ENCODE measurements at regions not wholly inside any gene's neighbourhood (a gene's known extent, or its start where the extent isn't known, plus 50 kb on each side); places are given as distances from the start of the nearest gene placed in this dataset.

DNA sequence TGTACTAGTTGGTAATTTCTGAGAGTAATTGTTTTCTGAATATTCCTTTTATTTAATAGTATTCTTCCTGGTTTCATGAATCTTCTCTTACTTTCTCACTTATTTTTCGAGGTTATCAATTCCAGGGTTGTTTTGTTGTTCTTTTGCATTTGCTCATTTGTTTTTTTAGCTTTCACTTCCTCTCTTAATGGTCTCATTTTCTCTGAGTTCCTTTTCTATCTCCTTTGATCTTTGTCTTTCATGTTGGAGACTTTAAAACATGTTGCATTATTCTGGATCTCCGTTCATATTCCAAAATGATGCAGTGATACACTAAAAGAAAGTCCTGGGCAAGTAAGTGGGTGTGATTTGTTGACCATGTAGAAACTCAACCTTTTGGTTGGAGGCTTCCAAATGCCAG lies 345.3 kb upstream of the SLC35B3 start:
- DNase-seq (ENCODE audit: low read depth in 6 of 9, low spot score in 9 of 9), result no peak
- WGBS, result 88% methylated on average over 2 of the region's 2 CpGs
- no peaks in the 10 kb centered on the region for H3K9me3 ChIP-seq (ENCODE audit: control insufficient read depth in 2 of 2, insufficient read depth in 1 of 2, low read length in 1 of 2)
- H3K27ac ChIP-seq (ENCODE audit: low read depth in 1 of 2, low read length in 1 of 2), result no peak overlapping the region
- H3K4me3 ChIP-seq (ENCODE audit: low read length in 2 of 2), result no peak overlapping the region
- H3K36me3 ChIP-seq (ENCODE audit: control insufficient read depth in 2 of 2, insufficient read depth in 2 of 2, low read length in 1 of 2), result no peaks in the 10 kb centered on the region
- H3K4me1 ChIP-seq (ENCODE audit: control insufficient read depth in 2 of 2, insufficient read depth in 2 of 2, low read length in 2 of 2), result no peaks in the 10 kb centered on the region
- no peaks in the 10 kb centered on the region for H3K27me3 ChIP-seq (ENCODE audit: control insufficient read depth in 2 of 2, insufficient read depth in 1 of 2, low read length in 1 of 2)

DNA sequence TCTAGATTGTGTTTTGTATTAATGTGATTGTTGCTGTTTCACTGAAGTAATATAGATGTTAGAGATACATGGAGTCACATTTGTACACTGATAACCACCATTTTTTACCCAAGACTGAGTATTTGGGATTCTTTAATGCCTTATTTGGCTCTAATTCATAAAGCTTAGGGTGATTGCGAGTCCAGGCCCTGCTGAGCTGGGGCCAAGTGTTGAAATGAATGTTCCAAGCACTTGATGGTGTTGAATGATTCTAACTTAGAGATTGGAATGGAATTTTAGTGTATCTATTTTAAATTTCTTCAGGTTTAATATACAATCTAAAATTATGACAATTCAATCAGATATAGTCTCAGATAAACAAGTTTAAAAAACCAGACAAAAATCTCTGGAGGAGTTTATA lies 329.4 kb upstream of the SLC35B3 start:
- H3K27me3 ChIP-seq (ENCODE audit: control insufficient read depth in 2 of 2, insufficient read depth in 1 of 2, low read length in 1 of 2), result no peaks in the 10 kb centered on the region
- H3K36me3 ChIP-seq (ENCODE audit: control insufficient read depth in 2 of 2, insufficient read depth in 2 of 2, low read length in 1 of 2), result no peaks in the 10 kb centered on the region
- no peak overlapping the region for H3K4me3 ChIP-seq (ENCODE audit: low read length in 2 of 2)
- DNase-seq (ENCODE audit: low read depth in 6 of 9, low spot score in 9 of 9), result no peak
- WGBS, result 84% methylated on average over 1 of the region's 1 CpG
- no peak overlapping the region for H3K27ac ChIP-seq (ENCODE audit: low read depth in 1 of 2, low read length in 1 of 2)
- H3K9me3 ChIP-seq (ENCODE audit: control insufficient read depth in 2 of 2, insufficient read depth in 1 of 2, low read length in 1 of 2), result no peaks in the 10 kb centered on the region
- no peaks in the 10 kb centered on the region for H3K4me1 ChIP-seq (ENCODE audit: control insufficient read depth in 2 of 2, insufficient read depth in 2 of 2, low read length in 2 of 2)

DNA sequence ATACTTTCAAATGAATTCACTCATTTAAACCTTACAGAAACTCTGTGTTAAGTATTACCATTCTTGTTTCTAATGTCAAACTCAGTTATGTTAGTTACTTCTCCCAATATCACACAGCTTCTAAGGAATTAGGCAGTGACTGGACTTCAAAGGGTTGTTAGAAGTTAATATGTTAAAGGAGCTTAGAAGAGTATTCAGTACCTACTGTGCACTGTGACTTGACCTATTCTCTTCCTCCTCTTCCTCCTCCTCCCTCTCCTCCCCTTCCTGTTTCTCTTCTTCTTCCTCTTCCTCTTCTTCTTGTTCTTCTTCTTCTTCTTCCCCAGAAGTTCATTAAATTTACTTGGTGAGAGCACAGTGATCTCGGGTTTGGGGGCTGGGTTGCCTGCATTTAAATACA lies 325.6 kb upstream of the SLC35B3 start:
- Histone ChIP-seq H3K27me3 (ENCODE audit: control insufficient read depth in 2 of 2, insufficient read depth in 1 of 2, low read length in 1 of 2) (no peaks in the 10 kb centered on the region), H3K4me3 (ENCODE audit: low read length in 2 of 2) (no peak overlapping the region), H3K4me1 (ENCODE audit: control insufficient read depth in 2 of 2, insufficient read depth in 2 of 2, low read length in 2 of 2) (no peaks in the 10 kb centered on the region), H3K36me3 (ENCODE audit: control insufficient read depth in 2 of 2, insufficient read depth in 2 of 2, low read length in 1 of 2) (no peaks in the 10 kb centered on the region), H3K27ac (ENCODE audit: low read depth in 1 of 2, low read length in 1 of 2) (no peak overlapping the region), H3K9me3 (ENCODE audit: control insufficient read depth in 2 of 2, insufficient read depth in 1 of 2, low read length in 1 of 2) (no peaks in the 10 kb centered on the region)
- 75% methylated on average over 1 of the region's 1 CpG for WGBS
- no peak for DNase-seq (ENCODE audit: low read depth in 6 of 9, low spot score in 9 of 9)

DNA sequence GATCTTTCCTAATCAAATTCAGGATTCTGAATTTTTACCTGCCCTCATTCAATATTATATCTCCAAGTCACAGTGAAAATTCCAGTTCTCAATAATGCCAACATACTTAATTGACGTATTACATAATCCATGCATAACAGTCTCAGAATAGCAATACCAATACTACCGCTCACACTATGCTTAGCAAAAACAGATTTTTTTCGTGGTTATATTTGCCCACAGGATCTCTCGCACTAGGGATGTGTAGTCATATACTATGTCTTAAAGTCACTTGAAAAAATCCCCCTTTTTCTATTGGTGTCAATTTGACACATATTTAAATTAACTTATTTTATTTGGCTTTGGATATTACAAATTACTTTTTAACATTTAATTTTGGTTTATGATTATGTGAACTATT lies 323.1 kb upstream of the SLC35B3 start:
- WGBS, result 93% methylated on average over 4 of the region's 4 CpGs
- no peaks in the 10 kb centered on the region for H3K27me3 ChIP-seq (ENCODE audit: control insufficient read depth in 2 of 2, insufficient read depth in 1 of 2, low read length in 1 of 2)
- no peak overlapping the region for H3K27ac ChIP-seq (ENCODE audit: low read depth in 1 of 2, low read length in 1 of 2)

DNA sequence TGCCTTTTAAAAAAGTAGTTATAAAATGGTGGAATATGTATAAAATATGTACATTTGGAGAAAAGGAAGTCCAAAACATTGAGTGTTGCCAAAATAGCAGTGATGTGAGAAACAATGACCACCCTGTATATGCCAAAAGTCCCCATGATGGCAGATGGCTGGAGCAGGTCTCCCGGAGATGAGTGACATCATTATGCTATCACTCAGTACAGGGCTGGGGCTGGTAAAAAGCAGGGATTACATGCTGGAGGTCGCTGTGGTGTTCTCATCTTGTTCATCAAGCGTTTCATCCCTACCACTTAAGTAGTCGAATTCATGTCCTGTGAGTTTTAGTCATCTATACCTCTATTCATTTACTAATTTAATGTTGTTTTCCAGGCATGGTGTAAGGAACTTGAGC lies 315.3 kb upstream of the SLC35B3 start:
- no peaks in the 10 kb centered on the region for H3K36me3 ChIP-seq (ENCODE audit: control insufficient read depth in 2 of 2, insufficient read depth in 2 of 2, low read length in 1 of 2)
- no peaks in the 10 kb centered on the region for H3K4me1 ChIP-seq (ENCODE audit: control insufficient read depth in 2 of 2, insufficient read depth in 2 of 2, low read length in 2 of 2)
- WGBS, result 93% methylated on average over 4 of the region's 4 CpGs
- DNase-seq (ENCODE audit: low read depth in 6 of 9, low spot score in 9 of 9), result no peak
- H3K27ac ChIP-seq (ENCODE audit: low read depth in 1 of 2, low read length in 1 of 2), result no peak overlapping the region
- H3K27me3 ChIP-seq (ENCODE audit: control insufficient read depth in 2 of 2, insufficient read depth in 1 of 2, low read length in 1 of 2), result no peaks in the 10 kb centered on the region
- H3K4me3 ChIP-seq (ENCODE audit: low read length in 2 of 2), result no peak overlapping the region
- no peaks in the 10 kb centered on the region for H3K9me3 ChIP-seq (ENCODE audit: control insufficient read depth in 2 of 2, insufficient read depth in 1 of 2, low read length in 1 of 2)

More for the DNA sequence above, 323.1 kb upstream of the SLC35B3 start:
- Histone ChIP-seq H3K4me3 (ENCODE audit: low read length in 2 of 2) (no peak overlapping the region), H3K4me1 (ENCODE audit: control insufficient read depth in 2 of 2, insufficient read depth in 2 of 2, low read length in 2 of 2) (no peaks in the 10 kb centered on the region), H3K9me3 (ENCODE audit: control insufficient read depth in 2 of 2, insufficient read depth in 1 of 2, low read length in 1 of 2) (no peaks in the 10 kb centered on the region), H3K36me3 (ENCODE audit: control insufficient read depth in 2 of 2, insufficient read depth in 2 of 2, low read length in 1 of 2) (no peaks in the 10 kb centered on the region)
- no peak for DNase-seq (ENCODE audit: low read depth in 6 of 9, low spot score in 9 of 9)

DNA sequence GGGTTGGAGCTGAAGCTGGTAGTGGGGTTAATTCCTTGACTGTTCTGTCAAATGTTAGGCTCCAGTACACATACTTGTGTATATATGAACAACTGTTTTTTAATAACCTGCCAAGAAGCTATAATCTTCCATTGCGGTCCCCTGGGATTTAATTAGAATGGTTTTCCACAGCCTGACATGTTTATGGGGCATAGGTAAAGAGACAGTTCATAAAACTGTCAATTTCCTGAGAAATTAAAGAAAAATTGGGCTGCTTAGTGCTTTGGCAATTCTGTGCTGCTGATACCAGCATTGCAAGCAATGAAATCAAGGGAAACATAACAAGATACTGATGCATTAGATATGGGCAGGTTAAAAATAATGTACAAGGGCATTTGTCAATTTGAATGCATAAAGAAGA lies 314.1 kb upstream of the SLC35B3 start:
- DNase-seq (ENCODE audit: low read depth in 6 of 9, low spot score in 9 of 9), result no peak
- no peaks in the 10 kb centered on the region for H3K36me3 ChIP-seq (ENCODE audit: control insufficient read depth in 2 of 2, insufficient read depth in 2 of 2, low read length in 1 of 2)
- WGBS, result 95% methylated on average over 1 of the region's 1 CpG
- H3K27me3 ChIP-seq (ENCODE audit: control insufficient read depth in 2 of 2, insufficient read depth in 1 of 2, low read length in 1 of 2), result no peaks in the 10 kb centered on the region
- no peak overlapping the region for H3K4me3 ChIP-seq (ENCODE audit: low read length in 2 of 2)
- no peaks in the 10 kb centered on the region for H3K9me3 ChIP-seq (ENCODE audit: control insufficient read depth in 2 of 2, insufficient read depth in 1 of 2, low read length in 1 of 2)
- H3K4me1 ChIP-seq (ENCODE audit: control insufficient read depth in 2 of 2, insufficient read depth in 2 of 2, low read length in 2 of 2), result no peaks in the 10 kb centered on the region
- no peak overlapping the region for H3K27ac ChIP-seq (ENCODE audit: low read depth in 1 of 2, low read length in 1 of 2)

DNA sequence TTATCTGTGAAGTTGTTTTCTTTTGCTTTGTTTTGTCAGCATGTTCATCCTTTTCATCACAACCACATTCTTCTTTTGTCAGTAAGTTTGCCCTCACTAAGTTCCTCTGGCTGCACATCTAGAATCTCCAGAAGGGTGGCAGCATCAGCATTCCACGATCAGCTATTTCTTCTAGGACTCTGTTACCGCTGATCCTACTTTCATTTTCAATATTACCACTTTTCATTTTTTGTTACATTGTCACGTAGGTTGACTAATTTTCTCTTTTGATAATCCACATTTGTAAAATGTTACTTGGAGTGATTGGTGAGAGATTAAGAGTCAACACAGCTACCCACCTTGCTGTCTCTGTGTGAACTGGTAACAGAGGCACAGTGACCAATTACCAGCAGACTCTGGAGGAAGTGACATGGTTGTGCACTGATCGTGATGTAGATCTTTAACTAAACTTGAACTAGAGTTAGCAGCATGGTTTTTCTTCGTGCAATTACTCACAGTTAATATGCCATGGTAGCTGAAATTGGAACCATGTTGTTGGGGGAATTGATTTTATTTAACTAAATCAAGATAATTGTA lies 307.9 kb upstream of the SLC35B3 start:
- H3K27ac ChIP-seq (ENCODE audit: low read depth in 1 of 2, low read length in 1 of 2), result no peak overlapping the region
- H3K27me3 ChIP-seq (ENCODE audit: control insufficient read depth in 2 of 2, insufficient read depth in 1 of 2, low read length in 1 of 2), result no peaks in the 10 kb centered on the region
- 25% methylated on average over 5 of the region's 5 CpGs for WGBS
- H3K4me1 ChIP-seq (ENCODE audit: control insufficient read depth in 2 of 2, insufficient read depth in 2 of 2, low read length in 2 of 2), result no peaks in the 10 kb centered on the region
- no peaks in the 10 kb centered on the region for H3K36me3 ChIP-seq (ENCODE audit: control insufficient read depth in 2 of 2, insufficient read depth in 2 of 2, low read length in 1 of 2)
- H3K4me3 ChIP-seq (ENCODE audit: low read length in 2 of 2), result peak overlapping the region in 1 of 2 donors; percentile 19
- no peaks in the 10 kb centered on the region for H3K9me3 ChIP-seq (ENCODE audit: control insufficient read depth in 2 of 2, insufficient read depth in 1 of 2, low read length in 1 of 2)
- peak in 1 of 9 donors; percentile 2 for DNase-seq (ENCODE audit: low read depth in 6 of 9, low spot score in 9 of 9)

DNA sequence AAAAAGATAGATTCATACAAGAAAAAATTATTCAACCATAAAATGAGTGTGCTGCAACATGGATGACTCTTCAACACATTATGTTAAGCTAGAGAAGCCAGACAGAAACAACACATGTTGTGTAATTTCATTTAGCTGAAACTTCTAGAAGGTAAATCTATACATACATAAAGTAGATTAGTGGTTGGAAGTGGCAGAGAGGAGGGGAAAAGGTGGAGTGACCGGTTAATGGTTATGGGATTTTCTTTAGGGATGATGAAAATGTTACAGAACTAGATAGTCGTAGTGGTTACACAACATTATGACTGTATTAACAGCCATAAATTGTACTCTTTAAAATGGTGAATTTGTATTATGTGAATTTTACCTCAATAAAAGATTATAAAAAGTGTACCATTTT lies 304.1 kb upstream of the SLC35B3 start:
- WGBS, result 74% methylated on average over 2 of the region's 2 CpGs
- no peak for DNase-seq (ENCODE audit: low read depth in 6 of 9, low spot score in 9 of 9)
- Histone ChIP-seq H3K4me1 (ENCODE audit: control insufficient read depth in 2 of 2, insufficient read depth in 2 of 2, low read length in 2 of 2) (no peaks in the 10 kb centered on the region), H3K27ac (ENCODE audit: low read depth in 1 of 2, low read length in 1 of 2) (no peak overlapping the region), H3K9me3 (ENCODE audit: control insufficient read depth in 2 of 2, insufficient read depth in 1 of 2, low read length in 1 of 2) (no peaks in the 10 kb centered on the region), H3K4me3 (ENCODE audit: low read length in 2 of 2) (no peak overlapping the region), H3K36me3 (ENCODE audit: control insufficient read depth in 2 of 2, insufficient read depth in 2 of 2, low read length in 1 of 2) (no peaks in the 10 kb centered on the region), H3K27me3 (ENCODE audit: control insufficient read depth in 2 of 2, insufficient read depth in 1 of 2, low read length in 1 of 2) (no peaks in the 10 kb centered on the region)

DNA sequence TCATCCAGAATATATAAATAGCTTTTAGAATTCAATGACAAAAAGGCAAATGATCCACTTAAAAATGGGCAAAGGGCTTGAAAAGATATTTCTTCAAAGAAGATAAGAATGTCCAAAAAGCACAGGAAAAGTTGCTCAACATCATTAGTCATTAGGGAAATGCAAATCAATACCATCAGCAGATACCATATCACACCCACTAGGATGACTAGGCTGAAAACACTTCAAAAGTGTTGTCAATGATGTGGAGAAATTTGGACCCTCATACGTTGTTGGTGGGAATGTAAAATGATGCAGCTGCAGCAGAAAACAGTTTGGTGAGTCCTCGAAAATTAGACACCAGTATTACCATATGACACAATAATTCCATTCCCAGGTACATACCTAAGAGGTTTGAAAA lies 303.6 kb upstream of the SLC35B3 start:
- Histone ChIP-seq H3K36me3 (ENCODE audit: control insufficient read depth in 2 of 2, insufficient read depth in 2 of 2, low read length in 1 of 2) (no peaks in the 10 kb centered on the region), H3K27ac (ENCODE audit: low read depth in 1 of 2, low read length in 1 of 2) (no peak overlapping the region), H3K4me3 (ENCODE audit: low read length in 2 of 2) (no peak overlapping the region), H3K27me3 (ENCODE audit: control insufficient read depth in 2 of 2, insufficient read depth in 1 of 2, low read length in 1 of 2) (no peaks in the 10 kb centered on the region), H3K4me1 (ENCODE audit: control insufficient read depth in 2 of 2, insufficient read depth in 2 of 2, low read length in 2 of 2) (no peaks in the 10 kb centered on the region), H3K9me3 (ENCODE audit: control insufficient read depth in 2 of 2, insufficient read depth in 1 of 2, low read length in 1 of 2) (no peaks in the 10 kb centered on the region)
- 91% methylated on average over 2 of the region's 2 CpGs for WGBS
- DNase-seq (ENCODE audit: low read depth in 6 of 9, low spot score in 9 of 9), result no peak

Data from thymus (tissue), 11 donors.